ENCODE measurements at regions not wholly inside any gene's neighbourhood (a gene's known extent, or its start where the extent isn't known, plus 50 kb on each side); places are given as distances from the start of the nearest gene placed in this dataset.

GRCh38 chr5:155938051-155938450 lies 388.9 kb upstream of the SGCD start:
- Histone ChIP-seq H3K36me3 (ENCODE audit: control insufficient read depth in 4 of 4, insufficient read depth in 3 of 4, low read depth in 1 of 4, low read length in 3 of 4) (no peaks in the 10 kb centered on the region), H3K27me3 (ENCODE audit: control insufficient read depth in 4 of 4, insufficient read depth in 4 of 4, low read length in 3 of 4) (peaks cover 0 to 3% (median 0%) of the 10 kb centered on the region in 4 donors), H3K9ac (ENCODE audit: low read depth in 1 of 2, low read length in 2 of 2) (no peak overlapping the region), H3K27ac (ENCODE audit: low read depth in 1 of 2, low read length in 2 of 2) (no peak overlapping the region), H3K9me3 (ENCODE audit: control insufficient read depth in 4 of 4, low read length in 3 of 4) (no peaks in the 10 kb centered on the region), H3K4me1 (ENCODE audit: control insufficient read depth in 4 of 4, insufficient read depth in 4 of 4, low read length in 3 of 4) (no peaks in the 10 kb centered on the region), H3K4me3 (ENCODE audit: low read depth in 1 of 3, low read length in 3 of 3) (no peak overlapping the region)
- DNase-seq (ENCODE audit: low spot score): no peak
- WGBS: 86% methylated on average over 2 of the region's 2 CpGs
- TF ChIP-seq RAD21 (IDR thresholded peaks at IDR 0.05) (no peak), HNF4G (IDR thresholded peaks at IDR 0.05) (no peak), REST (IDR thresholded peaks at IDR 0.05) (no peak), NR2F2 (IDR thresholded peaks at IDR 0.05) (no peak), EGR1 (IDR thresholded peaks at IDR 0.05; ENCODE audit: low read depth in 2 of 2) (no peak), FOXA1 (IDR thresholded peaks at IDR 0.05) (no peak), FOXA2 (IDR thresholded peaks at IDR 0.05) (no peak), RXRA (IDR thresholded peaks at IDR 0.05) (no peak), CTCF (IDR thresholded peaks at IDR 0.05; ENCODE audit: low read depth, low read length, missing input control) (no peak), ATF3 (IDR thresholded peaks at IDR 0.05) (no peak), TAF1 (conservative IDR thresholded peaks at IDR 0.05) (no peak), GABPA (IDR thresholded peaks at IDR 0.05 in 1 of 2, conservative IDR thresholded peaks at IDR 0.05 in 1 of 2) (no peak), HNF4A (conservative IDR thresholded peaks at IDR 0.05) (no peak), JUND (IDR thresholded peaks at IDR 0.05) (no peak), SP1 (IDR thresholded peaks at IDR 0.05) (no peak), YY1 (IDR thresholded peaks at IDR 0.05) (no peak), ZBTB33 (IDR thresholded peaks at IDR 0.05) (no peak), MAX (IDR thresholded peaks at IDR 0.05) (no peak)

Data from liver (tissue), 8 donors.